H9 (cell line): ENCODE measurements at regions not wholly inside any gene's neighbourhood (a gene's known extent, or its start where the extent isn't known, plus 50 kb on each side); places are given as distances from the start of the nearest gene placed in this dataset.

Source experiments
- DNase-seq: peaks from one replicate; pipeline ENCODE4 v3.0.0-alpha.2; 2017
- H2AFZ ChIP-seq: one replicate; pipeline ENCODE4 v1.6.1; 2013; ENCODE audit warnings: mild to moderate bottlenecking, low read length, control low read depth, moderate library complexity
- H2AK5ac ChIP-seq: 2 replicates; pipeline ENCODE4 v1.6.1; 2013; ENCODE audit warnings: low read length, control low read depth, mixed read lengths; ENCODE audit not compliant: insufficient read length
- H2BK120ac ChIP-seq: one replicate; pipeline ENCODE4 v1.6.1; 2013; ENCODE audit warnings: low read depth, mild to moderate bottlenecking, low read length, control low read depth, inconsistent platforms; ENCODE audit not compliant: poor library complexity, severe bottlenecking
- H2BK12ac ChIP-seq: 2 replicates; pipeline ENCODE4 v1.6.1; 2013; ENCODE audit warnings: low read length, control low read depth, mixed read lengths, low read depth; ENCODE audit not compliant: insufficient read length
- H2BK15ac ChIP-seq: 2 replicates; pipeline ENCODE4 v1.6.1; 2013; ENCODE audit warnings: low read depth, low read length, control low read depth
- H2BK20ac ChIP-seq: one replicate; pipeline ENCODE4 v1.6.1; 2013; ENCODE audit warnings: low read depth, mild to moderate bottlenecking, low read length, control low read depth, inconsistent platforms; ENCODE audit not compliant: poor library complexity, severe bottlenecking
- H2BK5ac ChIP-seq: 2 replicates; pipeline ENCODE4 v1.6.1; 2013; ENCODE audit warnings: low read length, control low read depth, mixed read lengths; ENCODE audit not compliant: insufficient read length
- H3K14ac ChIP-seq: 2 replicates; pipeline ENCODE4 v1.6.1; 2013; ENCODE audit warnings: low read length, control low read depth; ENCODE audit not compliant: insufficient read depth
- H3K18ac ChIP-seq: 2 replicates; pipeline ENCODE4 v1.6.1; 2013; ENCODE audit warnings: low read depth, mild to moderate bottlenecking, mixed read lengths, low read length, control low read depth; ENCODE audit not compliant: insufficient read length
- H3K23ac ChIP-seq: 2 replicates; pipeline ENCODE4 v1.6.1; 2013; ENCODE audit warnings: low read length, control low read depth, mixed read lengths, low read depth; ENCODE audit not compliant: insufficient read length
- H3K23me2 ChIP-seq: 2 replicates; pipeline ENCODE4 v1.6.1; 2013; ENCODE audit warnings: low read depth, mild to moderate bottlenecking, mixed read lengths, low read length, control low read depth; ENCODE audit not compliant: insufficient read length, poor library complexity, severe bottlenecking
- H3K27ac ChIP-seq: 2 replicates; pipeline ENCODE4 v1.5.1; 2013; ENCODE audit warnings: low read length, control low read depth, mixed read lengths, low read depth; ENCODE audit not compliant: insufficient read length
- H3K27me3 ChIP-seq: 2 replicates; pipeline ENCODE4 v1.6.1; 2013; ENCODE audit warnings: low read length, control low read depth, inconsistent platforms; ENCODE audit not compliant: insufficient read depth
- H3K4ac ChIP-seq: 2 replicates; pipeline ENCODE4 v1.6.1; 2013; ENCODE audit warnings: low read depth, mild to moderate bottlenecking, control low read depth, inconsistent platforms, low read length, moderate library complexity
- H3K4me1 ChIP-seq: 2 replicates; pipeline ENCODE4 v1.6.1; 2013; ENCODE audit warnings: low read length, control low read depth, inconsistent platforms; ENCODE audit not compliant: insufficient read depth
- H3K4me2 ChIP-seq: 2 replicates; pipeline ENCODE4 v1.6.1; 2013; ENCODE audit warnings: low read length, control low read depth, mixed read lengths; ENCODE audit not compliant: insufficient read length, insufficient read depth
- H3K56ac ChIP-seq: 2 replicates; pipeline ENCODE4 v1.6.1; 2013; ENCODE audit warnings: low read depth, mild to moderate bottlenecking, mixed read lengths, low read length, control low read depth; ENCODE audit not compliant: insufficient read length
- H3K79me1 ChIP-seq: 2 replicates; pipeline ENCODE4 v1.6.1; 2013; ENCODE audit warnings: low read depth, mild to moderate bottlenecking, moderate library complexity, low read length, control low read depth, inconsistent platforms; ENCODE audit not compliant: insufficient read depth, poor library complexity, severe bottlenecking
- H3K79me2 ChIP-seq: 2 replicates; pipeline ENCODE4 v1.6.1; 2013; ENCODE audit warnings: low read length, control low read depth, inconsistent platforms; ENCODE audit not compliant: insufficient read depth
- H3K9ac ChIP-seq: 2 replicates; pipeline ENCODE4 v1.6.1; 2013; ENCODE audit warnings: low read length, control low read depth, mixed read lengths; ENCODE audit not compliant: insufficient read length; ENCODE audit errors: extremely low read depth
- H3K9me3 ChIP-seq: one replicate; pipeline ENCODE4 v1.6.1; 2013; ENCODE audit warnings: low read depth, low read length, inconsistent platforms; ENCODE audit not compliant: control insufficient read depth
- H3T11ph ChIP-seq: one replicate; pipeline ENCODE4 v1.6.1; 2013; ENCODE audit warnings: mild to moderate bottlenecking, low read length, control low read depth, inconsistent platforms
- H4K20me1 ChIP-seq: one replicate; pipeline ENCODE4 v1.6.1; 2013; ENCODE audit not compliant: control insufficient read depth, insufficient read length, insufficient read depth
- H4K5ac ChIP-seq: 2 replicates; pipeline ENCODE4 v1.6.1; 2013; ENCODE audit warnings: low read depth, mild to moderate bottlenecking, mixed read lengths, low read length, control low read depth; ENCODE audit not compliant: insufficient read length
- H4K8ac ChIP-seq: replicated peaks from 2 replicates; pipeline ENCODE4 v1.6.1; 2013; ENCODE audit warnings: low read length, control low read depth, mixed read lengths, low read depth; ENCODE audit not compliant: insufficient read length
- H4K91ac ChIP-seq: 2 replicates; pipeline ENCODE4 v1.6.1; 2013; ENCODE audit warnings: low read depth, mild to moderate bottlenecking, moderate library complexity, mixed read lengths, low read length, control low read depth; ENCODE audit not compliant: insufficient read length
- H3K27ac Mint-ChIP-seq, 3 experiments: 2 replicates in 2 of 3; 3 replicates in 1 of 3; pipeline ENCODE4 v1.8.0; 2020 to 2021; ENCODE audit warnings: mixed read lengths in 3 of 3, mild to moderate bottlenecking in 1 of 3, moderate library complexity in 1 of 3
- H3K27me3 Mint-ChIP-seq: 2 replicates; pipeline ENCODE4 v1.8.0; 2021; ENCODE audit warnings: low read depth, mild to moderate bottlenecking, moderate library complexity, mixed read lengths
- H3K36me3 Mint-ChIP-seq, 3 experiments: 2 replicates in 2 of 3; 3 replicates in 1 of 3; pipeline ENCODE4 v1.8.0; 2020 to 2021; ENCODE audit warnings: low read depth in 3 of 3, mixed read lengths in 3 of 3; ENCODE audit not compliant: insufficient read depth in 1 of 3
- H3K4me1 Mint-ChIP-seq, 2 experiments: 2 replicates each; pipeline ENCODE4 v1.8.0; 2020; ENCODE audit warnings: mixed read lengths in 2 of 2
- H3K4me3 Mint-ChIP-seq, 2 experiments: 2 replicates in 1 of 2; 3 replicates in 1 of 2; pipeline ENCODE4 v1.8.0; 2020 to 2021; ENCODE audit warnings: mild to moderate bottlenecking in 2 of 2, mixed read lengths in 2 of 2, moderate library complexity in 1 of 2
- H3K9me3 Mint-ChIP-seq, 2 experiments: 2 replicates in 1 of 2; 3 replicates in 1 of 2; pipeline ENCODE4 v1.8.0; 2020; ENCODE audit warnings: mild to moderate bottlenecking in 2 of 2, mixed read lengths in 2 of 2, moderate library complexity in 1 of 2
- CTCF ChIP-seq: fragments of 200-600 bp; sonication (generic); conservative IDR thresholded peaks from 3 replicates; pipeline ENCODE4 v1.8.0; 2021; ENCODE audit warnings: antibody characterized with exemption, mild to moderate bottlenecking
- WGBS: extraction: QIAGEN DNeasy Blood & Tissue Kit; methylation state at CpG from one replicate; pipeline ENCODE4 v1.1.7; 2013; ENCODE audit warnings: missing lambda C conversion rate, low lambda C conversion rate, mixed read lengths; ENCODE audit not compliant: insufficient read length; ENCODE audit errors: extremely low coverage; 5-methylcytosine and 5-hydroxymethylcytosine counted together

- no peak overlapping the region for H2BK15ac ChIP-seq
- H2BK120ac ChIP-seq, result no peak overlapping the region
- H3K9me3 Mint-ChIP-seq, result no peaks in the 10 kb centered on the region
- H2BK5ac ChIP-seq, result no peak overlapping the region
- no peaks in the 10 kb centered on the region for H3K27me3 ChIP-seq
- H3K4me1 Mint-ChIP-seq, result peaks cover 0 to 4% of the 10 kb centered on the region in 2 experiments; a peak in 2 of 4 replicates
- no peaks in the 10 kb centered on the region for H3K23me2 ChIP-seq
- no peak overlapping the region for H3K27ac ChIP-seq
- H3K4me3 Mint-ChIP-seq, result no peak overlapping the region
- H2BK20ac ChIP-seq, result no peak overlapping the region
- no peak overlapping the region for H4K5ac ChIP-seq
- H3K79me2 ChIP-seq, result no peaks in the 10 kb centered on the region
- no peak overlapping the region for H4K91ac ChIP-seq
- H3K56ac ChIP-seq, result no peak overlapping the region
- no peak for DNase-seq
- no peak for TF ChIP-seq CTCF
- no peaks in the 10 kb centered on the region for H3K4me1 ChIP-seq
- no peak overlapping the region for H3K27ac Mint-ChIP-seq
- H2BK12ac ChIP-seq, result no peak overlapping the region
- no peaks in the 10 kb centered on the region for H3K36me3 Mint-ChIP-seq
- no peak overlapping the region for H3K14ac ChIP-seq
- no peak overlapping the region for H3K9ac ChIP-seq
- H2AFZ ChIP-seq, result no peak overlapping the region
- H3K18ac ChIP-seq, result no peak overlapping the region
- no peak overlapping the region for H3K4ac ChIP-seq
- H4K8ac ChIP-seq, result no peak overlapping the region
- H3T11ph ChIP-seq, result no peak overlapping the region
- no peak overlapping the region for H3K23ac ChIP-seq
- no peaks in the 10 kb centered on the region for H3K79me1 ChIP-seq
- H2AK5ac ChIP-seq, result no peak overlapping the region
- H3K4me2 ChIP-seq, result no peak overlapping the region
- WGBS, result no CpG with 5 or more reads among the region's 1 CpG
- H3K27me3 Mint-ChIP-seq, result no peaks in the 10 kb centered on the region
- H3K9me3 ChIP-seq, result no peaks in the 10 kb centered on the region
- no peaks in the 10 kb centered on the region for H4K20me1 ChIP-seq
Observed at GRCh38 chr7:81370822-81371221, 399.0 kb downstream of the HGF start.
